H1 (cell line): ENCODE measurements at regions not wholly inside any gene's neighbourhood (a gene's known extent, or its start where the extent isn't known, plus 50 kb on each side); places are given as distances from the start of the nearest gene placed in this dataset.

ENCODE experiments used
- CTCF ChIA-PET: fragments of 300-600 bp; sonication (Branson Sonifier 250); formaldehyde crosslinking; loops from one replicate; lab custom pipeline; 2021; ENCODE audit not compliant: partially characterized antibody; lab: Charles Lee
- POLR2A ChIA-PET: fragments of 300-600 bp; sonication (Branson Sonifier 250); formaldehyde crosslinking; loops from one replicate; lab custom pipeline; 2021; ENCODE audit warnings: inconsistent platforms; ENCODE audit not compliant: partially characterized antibody; lab: Charles Lee
- DNase-seq, 2 experiments: peaks; one replicate each; pipeline versions ENCODE4 v3.0.0 to v3.0.0-alpha.2; 2010 to 2022; ENCODE audit warnings: low spot score in 2 of 2, low read depth in 1 of 2, mixed read lengths in 1 of 2
- FAIRE-seq: peaks from 2 replicates; lab custom pipeline; 2011; peaks lifted over from hg19 to GRCh38; lab: Jason Lieb, UNC
- H2AFZ ChIP-seq: 2 replicates; pipeline ENCODE4 v1.8.1; 2012; ENCODE audit warnings: low read length, inconsistent platforms
- H2AK5ac ChIP-seq: 2 replicates; pipeline ENCODE4 v1.6.1; 2013; ENCODE audit warnings: low read depth, low read length
- H2BK120ac ChIP-seq: replicated peaks from 2 replicates; pipeline ENCODE3; 2013; ENCODE audit warnings: low read depth, low read length, inconsistent platforms
- H2BK12ac ChIP-seq: 2 replicates; pipeline ENCODE4 v1.6.1; 2013; ENCODE audit warnings: low read depth, low read length
- H2BK15ac ChIP-seq: 2 replicates; pipeline ENCODE4 v1.6.1; 2013; ENCODE audit warnings: low read length
- H2BK20ac ChIP-seq: 2 replicates; pipeline ENCODE4 v1.6.1; 2013; ENCODE audit warnings: low read length
- H2BK5ac ChIP-seq: 2 replicates; pipeline ENCODE4 v1.6.1; 2013; ENCODE audit warnings: low read depth, low read length
- H3K14ac ChIP-seq: 2 replicates; pipeline ENCODE4 v1.6.1; 2013; ENCODE audit warnings: inconsistent platforms; ENCODE audit not compliant: insufficient read length
- H3K18ac ChIP-seq: 2 replicates; pipeline ENCODE4 v1.6.1; 2013; ENCODE audit warnings: low read length; ENCODE audit errors: extremely low read depth
- H3K23ac ChIP-seq: 2 replicates; pipeline ENCODE4 v1.6.1; 2013; ENCODE audit warnings: inconsistent platforms; ENCODE audit not compliant: insufficient read length
- H3K23me2 ChIP-seq: 2 replicates; pipeline ENCODE4 v1.6.1; 2013; ENCODE audit warnings: low read depth, low read length
- H3K27ac ChIP-seq: 2 replicates; pipeline ENCODE4 v1.6.1; 2011; ENCODE audit warnings: low read depth, low read length, inconsistent platforms
- H3K27me3 ChIP-seq, 4 experiments: replicated peaks in 1 of 4; 1 replicate in 1 of 4; 2 replicates in 3 of 4; pipeline versions ENCODE4 v1.6.1 to v1.8.1; 2011 to 2013; ENCODE audit warnings: low read length in 3 of 4, mild to moderate bottlenecking in 3 of 4, inconsistent platforms in 2 of 4, mixed read lengths in 2 of 4, moderate library complexity in 1 of 4; ENCODE audit not compliant: control insufficient read depth in 3 of 4, insufficient read depth in 3 of 4; ENCODE audit errors: extremely low read depth in 1 of 4
- H3K36me3 ChIP-seq, 4 experiments: 2 replicates each; pipeline versions ENCODE4 v1.6.1 to v1.8.1; 2011 to 2013; ENCODE audit warnings: mild to moderate bottlenecking in 4 of 4, low read length in 3 of 4, moderate library complexity in 2 of 4, control low read depth in 1 of 4, inconsistent platforms in 1 of 4; ENCODE audit not compliant: insufficient read depth in 4 of 4, control insufficient read depth in 2 of 4
- H3K4ac ChIP-seq: replicated peaks from 2 replicates; pipeline ENCODE3; 2013; ENCODE audit warnings: low read length, low read depth, mixed read lengths, inconsistent platforms; ENCODE audit not compliant: insufficient read length
- H3K4me1 ChIP-seq, 4 experiments: replicated peaks in 1 of 4; 1 replicate in 1 of 4; 2 replicates in 3 of 4; pipeline versions ENCODE4 v1.6.1 to v1.8.1; 2011 to 2013; ENCODE audit warnings: low read length in 3 of 4, inconsistent platforms in 2 of 4, mixed read lengths in 1 of 4; ENCODE audit not compliant: insufficient read depth in 4 of 4, control insufficient read depth in 3 of 4
- H3K4me2 ChIP-seq, 2 experiments: 2 replicates each; pipeline versions ENCODE4 v1.6.1 to v1.8.1; 2011 to 2013; ENCODE audit warnings: low read depth in 2 of 2, low read length in 2 of 2, control low read depth in 1 of 2, inconsistent platforms in 1 of 2, mild to moderate bottlenecking in 1 of 2; ENCODE audit not compliant: insufficient read depth in 1 of 2
- H3K4me3 ChIP-seq, 4 experiments: fragments of 200-600, 300-600 bp in 1 of 4; sonication (generic), shearing (Covaris generic), sonication (Bioruptor Twin) in 1 of 4; 2 replicates each; pipeline versions ENCODE4 v1.5.1 to v1.8.1; 2011 to 2016; ENCODE audit warnings: low read length in 4 of 4, low read depth in 3 of 4, control low read depth in 2 of 4, inconsistent platforms in 2 of 4, mild to moderate bottlenecking in 2 of 4, mixed read lengths in 1 of 4, moderate library complexity in 1 of 4; ENCODE audit not compliant: insufficient read depth in 2 of 4; ENCODE audit errors: extremely low read depth in 1 of 4
- H3K56ac ChIP-seq: replicated peaks from 2 replicates; pipeline ENCODE3; 2013; ENCODE audit warnings: low read depth, mild to moderate bottlenecking, mixed read lengths, low read length, inconsistent platforms; ENCODE audit not compliant: insufficient read length
- H3K79me1 ChIP-seq: 2 replicates; pipeline ENCODE4 v1.6.1; 2013; ENCODE audit warnings: low read depth, low read length, control low read depth
- H3K79me2 ChIP-seq, 2 experiments: 2 replicates each; pipeline versions ENCODE4 v1.6.1 to v1.8.1; 2012 to 2013; ENCODE audit warnings: low read length in 2 of 2, mild to moderate bottlenecking in 2 of 2, inconsistent platforms in 1 of 2; ENCODE audit not compliant: insufficient read depth in 2 of 2, control insufficient read depth in 1 of 2
- H3K9ac ChIP-seq, 4 experiments: replicated peaks in 1 of 4; 1 replicate in 1 of 4; 2 replicates in 3 of 4; pipeline versions ENCODE4 v1.6.1 to v1.8.1; 2011 to 2013; ENCODE audit warnings: low read depth in 3 of 4, low read length in 3 of 4, control low read depth in 2 of 4, mild to moderate bottlenecking in 2 of 4, moderate library complexity in 2 of 4, inconsistent platforms in 1 of 4; ENCODE audit errors: extremely low read depth in 1 of 4
- H3K9me3 ChIP-seq, 2 experiments: 2 replicates each; pipeline versions ENCODE4 v1.6.1 to v1.8.1; 2012 to 2013; ENCODE audit warnings: mild to moderate bottlenecking in 2 of 2, moderate library complexity in 2 of 2, control low read depth in 1 of 2, inconsistent platforms in 1 of 2, low read depth in 1 of 2, low read length in 1 of 2, mixed read lengths in 1 of 2; ENCODE audit not compliant: insufficient read depth in 2 of 2
- H4K20me1 ChIP-seq, 2 experiments: replicated peaks in 1 of 2; 2 replicates each; pipeline versions ENCODE3 to v1.8.1; 2011 to 2013; ENCODE audit warnings: inconsistent platforms in 2 of 2, low read length in 2 of 2, mild to moderate bottlenecking in 1 of 2; ENCODE audit not compliant: insufficient read depth in 2 of 2, control insufficient read depth in 1 of 2
- H4K5ac ChIP-seq: 2 replicates; pipeline ENCODE4 v1.6.1; 2013; ENCODE audit warnings: low read length, low read depth, mixed read lengths, inconsistent platforms; ENCODE audit not compliant: insufficient read length
- H4K8ac ChIP-seq: 2 replicates; pipeline ENCODE4 v1.8.0; 2013; ENCODE audit warnings: mild to moderate bottlenecking, moderate library complexity, low read length, inconsistent platforms; ENCODE audit not compliant: insufficient read depth; ENCODE audit errors: extremely low read depth
- H4K91ac ChIP-seq: replicated peaks from 2 replicates; pipeline ENCODE3; 2013; ENCODE audit warnings: low read length, mixed read lengths, inconsistent platforms; ENCODE audit not compliant: insufficient read length
- BCL11A ChIP-seq, 2 experiments: IDR thresholded peaks; one replicate each; pipeline ENCODE4 v1.6.1; 2011; ENCODE audit warnings: low read depth in 2 of 2, low read length in 2 of 2, mild to moderate bottlenecking in 2 of 2
- WGBS, 2 experiments: shearing (Covaris generic) in 1 of 2; methylation state at CpG; one replicate each; pipeline versions ENCODE4 v1.1.6 to v1.1.7; 2013 to 2015; ENCODE audit warnings: low lambda C conversion rate in 2 of 2, mixed read lengths in 2 of 2, inconsistent platforms in 1 of 2, low coverage in 1 of 2, missing lambda C conversion rate in 1 of 2; ENCODE audit not compliant: insufficient replicate concordance in 2 of 2, insufficient coverage in 1 of 2, insufficient read length in 1 of 2; ENCODE audit errors: extremely low coverage in 1 of 2, missing lambda C conversion rate in 1 of 2; 5-methylcytosine and 5-hydroxymethylcytosine counted together

- Histone ChIP-seq H3K79me1 (no peaks in the 10 kb centered on the region), H2BK120ac (no peak overlapping the region), H3K23me2 (no peaks in the 10 kb centered on the region), H3K56ac (no peak overlapping the region), H2BK20ac (no peak overlapping the region), H3K18ac (no peak overlapping the region), H3K23ac (no peak overlapping the region), H4K5ac (no peak overlapping the region), H4K91ac (no peak overlapping the region), H2AK5ac (no peak overlapping the region), H3K4me1 (no peaks in the 10 kb centered on the region), H3K9ac (no peak overlapping the region), H3K9me3 (no peaks in the 10 kb centered on the region), H4K20me1 (no peaks in the 10 kb centered on the region), H3K79me2 (no peaks in the 10 kb centered on the region), H3K27me3 (no peaks in the 10 kb centered on the region), H4K8ac (no peak overlapping the region), H2BK15ac (no peak overlapping the region), H3K4me3 (no peak overlapping the region), H3K14ac (no peak overlapping the region), H2AFZ (no peak overlapping the region), H3K4ac (no peak overlapping the region), H3K4me2 (no peak overlapping the region), H2BK5ac (no peak overlapping the region), H3K27ac (no peak overlapping the region), H3K36me3 (no peaks in the 10 kb centered on the region), H2BK12ac (no peak overlapping the region)
- ChIA-PET CTCF (no interaction called here), POLR2A (no interaction called here)
- FAIRE-seq (no peak), DNase-seq (no peak)
- 95% methylated on average over 2 of the region's 2 CpGs; no CpG with 5 or more reads in 1 of the 2 experiments for WGBS, 2 experiments
- no peak for TF ChIP-seq BCL11A (IDR thresholded peaks at IDR 0.05; ENCODE audit: low read depth in 2 of 2, low read length in 2 of 2)
These were observed 115.7 kb upstream of the MMADHC start for GRCh38 chr2:149703281-149703680.
